Hindlimb muscle (tissue), 1 donor: ENCODE measurements at regions not wholly inside any gene's neighbourhood (a gene's known extent, or its start where the extent isn't known, plus 50 kb on each side); places are given as distances from the start of the nearest gene placed in this dataset.

Experiments used
- DNase-seq: peaks from one replicate; pipeline ENCODE4 v3.0.0-alpha.2; 2013

GRCh38 chr14:94953541-94954260, 183.8 kb upstream of the GSC start:
- no peak for DNase-seq

- no peak for DNase-seq
Observed at GRCh38 chr14:94952097-94952496, 182.2 kb upstream of the GSC start.

GRCh38 chr14:94946244-94946643, 176.3 kb upstream of the GSC start:
- no peak for DNase-seq

DNA sequence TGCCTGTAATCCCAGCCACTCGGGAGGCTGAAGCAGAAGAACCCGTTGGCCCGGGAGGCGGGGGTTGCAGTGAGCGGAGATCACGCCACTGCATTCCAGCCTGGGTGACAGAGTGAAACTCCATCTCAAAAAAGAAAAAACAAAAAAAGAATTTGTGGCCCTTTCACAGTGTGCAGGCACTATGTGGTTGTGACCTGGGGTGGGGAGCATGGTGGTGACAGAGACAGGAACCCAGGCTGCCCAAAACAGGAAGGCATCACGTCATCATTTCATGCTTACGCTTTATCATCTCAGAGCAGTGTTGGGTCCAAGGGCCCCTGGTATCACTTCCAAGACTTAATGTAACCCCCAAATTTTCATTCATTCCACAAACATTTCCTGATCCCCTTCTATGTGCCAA, 175.7 kb upstream of the GSC start:
- DNase-seq = no peak

GRCh38 chr14:94944636-94945258, 174.8 kb upstream of the GSC start:
- no peak for DNase-seq

- DNase-seq = no peak
Observed at GRCh38 chr14:94942601-94943000, 172.7 kb upstream of the GSC start.

DNA sequence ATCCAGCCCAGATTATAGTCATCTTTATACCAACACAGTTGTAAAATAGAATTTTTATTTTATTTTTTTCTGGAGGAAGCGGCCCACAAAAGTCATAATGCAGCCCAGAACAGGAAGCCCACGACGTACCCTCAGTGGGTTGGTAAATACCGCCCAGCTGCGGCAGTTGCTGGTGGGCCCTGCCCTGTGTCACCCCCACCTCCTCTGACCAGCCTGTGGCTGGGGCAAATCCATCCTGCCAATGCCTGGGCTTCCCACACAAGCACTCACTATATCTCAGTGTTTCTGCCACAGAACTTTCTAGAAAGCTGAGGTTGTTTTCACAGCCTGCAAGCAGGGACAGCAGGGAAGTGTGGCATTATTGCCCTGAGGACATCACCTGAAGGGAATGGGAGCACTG, 171.4 kb upstream of the GSC start:
- no peak for DNase-seq

- DNase-seq = no peak
Observed at GRCh38 chr14:94940263-94940993, 170.5 kb upstream of the GSC start.

DNA sequence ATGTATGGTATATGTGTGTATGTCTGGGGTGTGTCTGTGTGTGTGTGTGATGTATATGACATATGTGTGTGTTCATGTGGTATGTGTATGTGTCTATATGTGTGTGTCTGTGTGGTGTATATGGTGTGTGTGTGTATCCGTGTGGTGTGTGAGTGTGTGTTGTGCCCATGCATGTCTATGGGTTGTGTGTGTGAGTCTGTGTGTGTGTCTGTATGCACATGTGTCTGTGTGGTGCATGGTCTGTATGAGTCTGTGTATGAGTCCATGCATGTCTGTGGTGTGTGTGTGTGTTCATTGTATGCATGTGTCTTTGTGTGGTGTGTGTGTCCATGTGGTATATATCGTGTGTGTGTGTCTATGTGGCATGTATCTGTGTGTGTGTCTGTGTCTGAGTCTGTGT, 168.1 kb upstream of the GSC start:
- no peak for DNase-seq

GRCh38 chr14:94936901-94937685, 167.2 kb upstream of the GSC start:
- DNase-seq = peak; percentile 40

- DNase-seq = peak; percentile 61
Observed at GRCh38 chr14:94936401-94936892, 166.5 kb upstream of the GSC start.

DNA sequence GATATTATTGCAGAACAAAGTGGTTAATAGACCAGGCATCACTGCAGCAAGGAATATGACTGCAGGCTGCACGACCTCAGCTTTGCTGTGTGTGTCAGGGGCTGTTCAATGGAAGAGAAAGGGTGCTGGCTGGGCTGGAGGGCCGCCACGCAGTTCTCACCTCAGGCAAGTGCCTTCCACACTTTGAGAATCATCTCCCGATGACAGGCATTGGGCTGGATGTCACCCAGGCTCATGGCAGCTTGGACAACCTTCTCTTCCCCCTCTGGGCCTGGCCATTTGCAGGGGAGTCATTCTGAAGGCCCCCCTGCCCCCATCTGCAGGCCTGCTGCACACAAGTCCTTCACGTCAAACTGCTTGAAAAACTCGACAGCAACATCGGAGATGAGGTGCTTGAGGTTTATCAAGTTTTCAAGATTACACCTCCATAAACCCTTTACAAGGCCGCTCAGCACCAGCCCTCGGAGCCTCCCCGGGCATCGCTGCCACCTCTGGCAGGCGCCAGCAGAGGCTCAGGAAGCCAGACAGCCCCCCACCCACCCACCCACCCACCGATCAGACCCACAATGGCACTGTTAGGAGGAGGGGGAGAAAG, 165.9 kb upstream of the GSC start:
- no peak for DNase-seq

GRCh38 chr14:94934276-94934810, 164.4 kb upstream of the GSC start:
- DNase-seq = no peak

GRCh38 chr14:94933486-94933885, 163.6 kb upstream of the GSC start:
- DNase-seq = no peak

DNA sequence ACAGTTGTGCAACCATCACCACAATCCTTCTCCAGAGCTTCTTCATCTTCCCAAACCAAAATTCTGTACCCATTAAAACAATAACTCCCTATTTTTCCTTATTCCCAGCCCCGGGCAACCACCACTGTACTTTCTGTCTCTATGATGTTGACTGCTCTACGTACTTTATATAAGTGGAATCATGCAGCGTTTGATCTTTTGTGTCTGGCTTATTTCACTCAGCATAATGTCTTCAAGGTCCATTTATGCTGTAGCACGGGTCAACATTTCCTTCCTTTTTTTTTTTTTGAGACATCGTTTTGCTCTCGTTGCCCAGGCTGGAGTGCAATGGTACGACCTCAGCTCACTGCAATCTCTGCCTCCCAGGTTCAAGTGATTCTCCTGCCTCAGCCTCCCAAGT, 162.7 kb upstream of the GSC start:
- no peak for DNase-seq

DNA sequence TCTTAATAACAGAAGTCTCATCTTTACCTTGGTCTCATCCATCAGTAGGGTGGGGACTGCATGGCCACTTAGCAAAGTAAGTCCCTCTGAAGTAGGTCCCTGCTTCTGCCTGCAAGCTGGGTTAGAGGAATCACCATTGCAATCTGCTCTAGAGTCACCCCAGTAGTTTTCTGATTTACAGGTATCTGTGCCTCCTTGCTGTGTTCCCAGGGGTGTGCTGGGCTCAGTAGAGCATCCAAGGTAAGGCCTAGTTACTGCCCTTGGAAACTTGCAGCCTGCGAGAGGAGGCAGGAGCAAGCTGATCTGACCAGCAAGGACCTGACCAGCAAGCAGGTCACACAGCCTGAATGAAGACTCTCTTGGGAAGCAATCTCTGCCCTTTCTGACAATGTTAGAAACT, 160.8 kb upstream of the GSC start:
- DNase-seq = no peak

DNA sequence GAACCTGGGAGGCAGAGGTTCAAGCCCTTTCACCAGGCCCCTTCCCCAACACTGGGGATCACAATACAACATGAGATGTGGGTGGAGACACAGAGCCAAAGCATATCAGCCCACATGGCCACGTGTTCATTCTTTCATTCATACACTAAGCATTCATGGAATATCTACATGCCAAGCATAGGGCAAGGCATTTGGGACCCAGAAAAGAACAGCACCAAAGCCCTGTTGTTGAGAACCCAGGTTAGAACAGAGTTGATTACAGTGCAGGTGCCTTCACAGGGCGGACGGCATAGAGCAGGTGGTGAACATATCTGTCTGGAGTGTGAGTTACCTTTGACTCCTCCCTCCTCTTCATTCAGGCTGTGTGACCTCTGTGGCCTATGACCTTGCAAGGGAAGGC, 159.4 kb upstream of the GSC start:
- no peak for DNase-seq

DNA sequence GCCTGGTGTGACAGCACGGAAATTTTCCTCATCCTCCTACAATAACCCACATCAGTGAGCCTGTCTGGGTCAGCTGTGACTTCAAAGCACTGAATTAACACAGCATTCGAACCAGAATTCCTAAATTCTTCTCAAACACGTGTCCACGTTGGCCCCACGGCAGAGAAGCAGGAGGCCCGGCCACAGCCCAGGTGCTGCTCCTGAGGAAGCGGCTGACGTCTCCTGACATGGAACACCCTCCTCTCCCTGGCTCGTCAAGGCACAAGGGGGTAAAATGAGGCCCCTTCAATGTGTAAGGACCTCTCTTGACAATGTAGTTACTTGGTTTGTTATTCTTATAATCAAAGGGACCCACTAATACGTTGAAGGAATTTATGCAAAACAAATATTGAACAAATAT, 156.3 kb upstream of the GSC start:
- DNase-seq = no peak

- no peak for DNase-seq
Observed at GRCh38 chr14:94925416-94926173, 155.7 kb upstream of the GSC start.

DNA sequence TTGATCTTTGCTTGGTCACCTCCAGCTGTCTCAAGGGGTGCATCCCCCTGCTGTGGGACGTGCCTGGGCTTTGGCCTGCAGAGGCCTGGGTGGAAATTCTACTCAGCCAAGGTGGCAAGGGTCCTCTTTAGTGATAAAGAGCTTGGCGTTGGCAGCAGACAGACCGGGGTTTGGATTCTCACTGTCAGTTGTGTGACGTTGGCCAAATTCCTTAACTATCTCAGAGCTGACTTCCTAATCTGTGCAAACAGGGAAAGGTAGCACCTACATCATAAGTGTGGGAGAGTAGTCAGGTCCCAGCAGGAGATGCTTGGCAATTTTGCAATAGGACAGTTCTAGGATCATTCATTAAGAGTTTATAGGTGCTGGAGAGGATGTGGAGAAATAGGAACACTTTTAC, 154.3 kb upstream of the GSC start:
- DNase-seq = no peak

- no peak for DNase-seq
Observed at GRCh38 chr14:94923786-94924185, 153.9 kb upstream of the GSC start.
